Stimulated activated effector memory CD8-positive, alpha-beta T cell treated with anti-CD3 and anti-CD28 coated beads, Interleukin-12 subunit alpha, Interleukin-12 subunit beta, amount 100 ng/mL, for 72 hours (primary cell): ENCODE measurements at regions not wholly inside any gene's neighbourhood (a gene's known extent, or its start where the extent isn't known, plus 50 kb on each side); places are given as distances from the start of the nearest gene placed in this dataset.

Experiments used
- ATAC-seq: fragments of 150-1000 bp; cut with Tn5 transposase; 2 replicates; pipeline ENCODE4 v1.10.0; 2021
- DNase-seq, 2 donors: peaks; one replicate each; pipeline ENCODE4 v3.0.0; 2021 to 2022; ENCODE audit warnings: low spot score in 2 of 2
- H3K27ac Mint-ChIP-seq: one replicate; pipeline ENCODE4 v1.8.0; 2022; ENCODE audit warnings: mild to moderate bottlenecking, mixed read lengths
- H3K36me3 Mint-ChIP-seq: one replicate; pipeline ENCODE4 v1.8.0; 2022; ENCODE audit warnings: mild to moderate bottlenecking, mixed read lengths
- H3K4me1 Mint-ChIP-seq: one replicate; pipeline ENCODE4 v1.8.0; 2022; ENCODE audit warnings: mixed read lengths
- H3K4me3 Mint-ChIP-seq: one replicate; pipeline ENCODE4 v1.8.0; 2022; ENCODE audit warnings: mild to moderate bottlenecking, mixed read lengths
- H3K9me3 Mint-ChIP-seq: one replicate; pipeline ENCODE4 v1.8.0; 2022; ENCODE audit warnings: mixed read lengths

GRCh38 chr4:38241541-38241940 is 281.3 kb downstream of the PTTG2 start:
- Mint-ChIP-seq H3K36me3 (no peaks in the 10 kb centered on the region), H3K27ac (no peak overlapping the region), H3K9me3 (no peaks in the 10 kb centered on the region), H3K4me1 (peaks cover 7% of the 10 kb centered on the region), H3K4me3 (no peak overlapping the region)
- no peak for ATAC-seq
- DNase-seq = no peak

- no peak overlapping the region for H3K4me3 Mint-ChIP-seq
- no peak for ATAC-seq
- DNase-seq = no peak
- peaks cover 7% of the 10 kb centered on the region for H3K4me1 Mint-ChIP-seq
- no peaks in the 10 kb centered on the region for H3K9me3 Mint-ChIP-seq
- no peak overlapping the region for H3K27ac Mint-ChIP-seq
- no peaks in the 10 kb centered on the region for H3K36me3 Mint-ChIP-seq
These were observed 281.9 kb downstream of the PTTG2 start for GRCh38 chr4:38242101-38242500.

GRCh38 chr4:38242822-38243387 is 282.7 kb downstream of the PTTG2 start:
- H3K27ac Mint-ChIP-seq = no peak overlapping the region
- no peaks in the 10 kb centered on the region for H3K36me3 Mint-ChIP-seq
- ATAC-seq (no peak), DNase-seq (no peak)
- H3K4me1 Mint-ChIP-seq = peaks cover 7% of the 10 kb centered on the region
- no peaks in the 10 kb centered on the region for H3K9me3 Mint-ChIP-seq
- no peak overlapping the region for H3K4me3 Mint-ChIP-seq

GRCh38 chr4:38243388-38244053 is 283.3 kb downstream of the PTTG2 start:
- no peaks in the 10 kb centered on the region for H3K36me3 Mint-ChIP-seq
- ATAC-seq (no peak), DNase-seq (no peak)
- H3K4me3 Mint-ChIP-seq = no peak overlapping the region
- no peaks in the 10 kb centered on the region for H3K9me3 Mint-ChIP-seq
- H3K4me1 Mint-ChIP-seq = peaks cover 7% of the 10 kb centered on the region
- H3K27ac Mint-ChIP-seq = no peak overlapping the region

GRCh38 chr4:38254825-38255224 is 294.6 kb downstream of the PTTG2 start:
- DNase-seq = no peak
- no peak for ATAC-seq
- H3K9me3 Mint-ChIP-seq = peaks cover 20% of the 10 kb centered on the region
- peaks cover 5% of the 10 kb centered on the region for H3K36me3 Mint-ChIP-seq
- H3K4me1 Mint-ChIP-seq = no peaks in the 10 kb centered on the region
- H3K27ac Mint-ChIP-seq = no peak overlapping the region
- H3K4me3 Mint-ChIP-seq = no peak overlapping the region

- Mint-ChIP-seq H3K36me3 (peaks cover 5% of the 10 kb centered on the region), H3K4me3 (no peak overlapping the region), H3K4me1 (no peaks in the 10 kb centered on the region), H3K9me3 (peaks cover 14% of the 10 kb centered on the region), H3K27ac (no peak overlapping the region)
- no peak for ATAC-seq
- no peak for DNase-seq
These were observed 295.4 kb downstream of the PTTG2 start for GRCh38 chr4:38255572-38255971.

GRCh38 chr4:38266616-38267015 is 306.4 kb downstream of the PTTG2 start:
- ATAC-seq = peak; percentile 100
- no peak for DNase-seq
- H3K27ac Mint-ChIP-seq = no peak overlapping the region
- no peak overlapping the region for H3K4me3 Mint-ChIP-seq
- no peaks in the 10 kb centered on the region for H3K9me3 Mint-ChIP-seq
- no peaks in the 10 kb centered on the region for H3K4me1 Mint-ChIP-seq
- no peaks in the 10 kb centered on the region for H3K36me3 Mint-ChIP-seq

GRCh38 chr4:38268108-38268820 is 308.1 kb downstream of the PTTG2 start:
- no peaks in the 10 kb centered on the region for H3K9me3 Mint-ChIP-seq
- no peak for DNase-seq
- no peak overlapping the region for H3K27ac Mint-ChIP-seq
- H3K4me1 Mint-ChIP-seq = no peaks in the 10 kb centered on the region
- H3K36me3 Mint-ChIP-seq = no peaks in the 10 kb centered on the region
- ATAC-seq = no peak
- H3K4me3 Mint-ChIP-seq = no peak overlapping the region

- Mint-ChIP-seq H3K4me1 (no peaks in the 10 kb centered on the region), H3K27ac (no peak overlapping the region), H3K4me3 (no peak overlapping the region), H3K9me3 (no peaks in the 10 kb centered on the region), H3K36me3 (no peaks in the 10 kb centered on the region)
- DNase-seq (no peak), ATAC-seq (no peak)
These were observed 308.6 kb downstream of the PTTG2 start for GRCh38 chr4:38268837-38269236.

- no peaks in the 10 kb centered on the region for H3K4me1 Mint-ChIP-seq
- no peak overlapping the region for H3K27ac Mint-ChIP-seq
- ATAC-seq = no peak
- H3K9me3 Mint-ChIP-seq = no peaks in the 10 kb centered on the region
- no peaks in the 10 kb centered on the region for H3K36me3 Mint-ChIP-seq
- no peak overlapping the region for H3K4me3 Mint-ChIP-seq
- no peak for DNase-seq
These were observed 313.2 kb downstream of the PTTG2 start for GRCh38 chr4:38273407-38273806.

GRCh38 chr4:38275331-38276100 is 315.3 kb downstream of the PTTG2 start:
- Mint-ChIP-seq H3K4me3 (no peak overlapping the region), H3K27ac (no peak overlapping the region), H3K36me3 (no peaks in the 10 kb centered on the region), H3K9me3 (no peaks in the 10 kb centered on the region), H3K4me1 (no peaks in the 10 kb centered on the region)
- ATAC-seq (no peak), DNase-seq (no peak)

GRCh38 chr4:38278255-38278654 is 318.1 kb downstream of the PTTG2 start:
- Mint-ChIP-seq H3K36me3 (no peaks in the 10 kb centered on the region), H3K4me1 (no peaks in the 10 kb centered on the region)
- no peak for ATAC-seq

GRCh38 chr4:38279077-38279476 is 318.9 kb downstream of the PTTG2 start:
- H3K4me1 Mint-ChIP-seq = no peaks in the 10 kb centered on the region
- no peak overlapping the region for H3K27ac Mint-ChIP-seq
- no peaks in the 10 kb centered on the region for H3K9me3 Mint-ChIP-seq
- ATAC-seq (no peak), DNase-seq (no peak)
- H3K4me3 Mint-ChIP-seq = no peak overlapping the region
- H3K36me3 Mint-ChIP-seq = no peaks in the 10 kb centered on the region

More at GRCh38 chr4:38278255-38278654, 318.1 kb downstream of the PTTG2 start:
- H3K9me3 Mint-ChIP-seq = no peaks in the 10 kb centered on the region
- no peak overlapping the region for H3K4me3 Mint-ChIP-seq
- no peak for DNase-seq
- no peak overlapping the region for H3K27ac Mint-ChIP-seq

- no peaks in the 10 kb centered on the region for H3K4me1 Mint-ChIP-seq
- DNase-seq = no peak
- no peaks in the 10 kb centered on the region for H3K36me3 Mint-ChIP-seq
- H3K27ac Mint-ChIP-seq = no peak overlapping the region
- ATAC-seq = no peak
- H3K9me3 Mint-ChIP-seq = no peaks in the 10 kb centered on the region
- H3K4me3 Mint-ChIP-seq = no peak overlapping the region
These were observed 319.6 kb downstream of the PTTG2 start for GRCh38 chr4:38279650-38280322.

GRCh38 chr4:38280323-38280706 is 320.1 kb downstream of the PTTG2 start:
- Mint-ChIP-seq H3K36me3 (no peaks in the 10 kb centered on the region), H3K27ac (no peak overlapping the region), H3K4me1 (no peaks in the 10 kb centered on the region), H3K4me3 (no peak overlapping the region), H3K9me3 (no peaks in the 10 kb centered on the region)
- DNase-seq = no peak
- ATAC-seq = no peak
